ENCODE measurements at regions not wholly inside any gene's neighbourhood (a gene's known extent, or its start where the extent isn't known, plus 50 kb on each side); places are given as distances from the start of the nearest gene placed in this dataset.

DNA sequence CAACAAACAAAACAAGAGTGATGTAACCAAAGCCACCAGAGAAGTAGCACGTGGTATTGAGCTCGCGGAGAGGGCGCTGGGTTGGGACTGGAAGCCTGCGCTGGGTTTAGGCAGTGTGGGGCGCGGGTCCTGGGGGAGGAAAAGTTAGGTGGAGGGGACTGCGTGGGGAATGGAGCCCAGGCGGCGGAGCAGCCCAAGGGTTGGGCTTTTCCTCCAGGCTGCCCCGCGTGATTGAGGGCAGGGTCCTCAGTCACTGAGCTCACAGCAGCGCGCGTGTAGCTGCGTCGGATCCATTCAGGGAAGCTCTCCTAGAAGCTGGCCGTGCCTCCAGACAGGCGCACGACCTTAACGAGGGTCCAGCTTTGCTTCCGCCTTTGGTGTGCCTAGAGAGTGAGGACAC, 357.4 kb downstream of the GALR1 start:
- TF ChIP-seq, protein P1, sequence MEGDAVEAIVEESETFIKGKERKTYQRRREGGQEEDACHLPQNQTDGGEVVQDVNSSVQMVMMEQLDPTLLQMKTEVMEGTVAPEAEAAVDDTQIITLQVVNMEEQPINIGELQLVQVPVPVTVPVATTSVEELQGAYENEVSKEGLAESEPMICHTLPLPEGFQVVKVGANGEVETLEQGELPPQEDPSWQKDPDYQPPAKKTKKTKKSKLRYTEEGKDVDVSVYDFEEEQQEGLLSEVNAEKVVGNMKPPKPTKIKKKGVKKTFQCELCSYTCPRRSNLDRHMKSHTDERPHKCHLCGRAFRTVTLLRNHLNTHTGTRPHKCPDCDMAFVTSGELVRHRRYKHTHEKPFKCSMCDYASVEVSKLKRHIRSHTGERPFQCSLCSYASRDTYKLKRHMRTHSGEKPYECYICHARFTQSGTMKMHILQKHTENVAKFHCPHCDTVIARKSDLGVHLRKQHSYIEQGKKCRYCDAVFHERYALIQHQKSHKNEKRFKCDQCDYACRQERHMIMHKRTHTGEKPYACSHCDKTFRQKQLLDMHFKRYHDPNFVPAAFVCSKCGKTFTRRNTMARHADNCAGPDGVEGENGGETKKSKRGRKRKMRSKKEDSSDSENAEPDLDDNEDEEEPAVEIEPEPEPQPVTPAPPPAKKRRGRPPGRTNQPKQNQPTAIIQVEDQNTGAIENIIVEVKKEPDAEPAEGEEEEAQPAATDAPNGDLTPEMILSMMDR (IDR thresholded peaks at IDR 0.05) = no peak
- TF ChIP-seq POLR2A (IDR thresholded peaks at IDR 0.05) = no peak
